ENCODE measurements at regions not wholly inside any gene's neighbourhood (a gene's known extent, or its start where the extent isn't known, plus 50 kb on each side); places are given as distances from the start of the nearest gene placed in this dataset.

GRCh38 chr5:68087866-68088265 lies 127.7 kb upstream of the PIK3R1 start:
- TF ChIP-seq POLR2AphosphoS5 (IDR thresholded peaks at IDR 0.05; ENCODE audit: insufficient read depth, low read depth, low read length) (no peak), GATA2 (IDR thresholded peaks at IDR 0.05; ENCODE audit: insufficient read depth, insufficient read length, low read depth, low read length) (no peak), FOS (IDR thresholded peaks at IDR 0.05; ENCODE audit: borderline replicate concordance, insufficient read depth, low read length) (no peak), MYC (IDR thresholded peaks at IDR 0.05; ENCODE audit: low read depth, low read length) (no peak), POLR2A (IDR thresholded peaks at IDR 0.05; ENCODE audit: low read depth, low read length) (no peak), EZH2 (IDR thresholded peaks at IDR 0.05; ENCODE audit: borderline replicate concordance, low read depth, low read length, severe bottlenecking) (no peak), JUN (IDR thresholded peaks at IDR 0.05; ENCODE audit: borderline replicate concordance, insufficient read depth, insufficient read length, low read depth) (no peak)
- TF ChIP-seq, protein P1, sequence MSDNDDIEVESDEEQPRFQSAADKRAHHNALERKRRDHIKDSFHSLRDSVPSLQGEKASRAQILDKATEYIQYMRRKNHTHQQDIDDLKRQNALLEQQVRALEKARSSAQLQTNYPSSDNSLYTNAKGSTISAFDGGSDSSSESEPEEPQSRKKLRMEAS (IDR thresholded peaks at IDR 0.05; ENCODE audit: insufficient read depth, insufficient read length), result no peak
- TF ChIP-seq, protein P2, sequence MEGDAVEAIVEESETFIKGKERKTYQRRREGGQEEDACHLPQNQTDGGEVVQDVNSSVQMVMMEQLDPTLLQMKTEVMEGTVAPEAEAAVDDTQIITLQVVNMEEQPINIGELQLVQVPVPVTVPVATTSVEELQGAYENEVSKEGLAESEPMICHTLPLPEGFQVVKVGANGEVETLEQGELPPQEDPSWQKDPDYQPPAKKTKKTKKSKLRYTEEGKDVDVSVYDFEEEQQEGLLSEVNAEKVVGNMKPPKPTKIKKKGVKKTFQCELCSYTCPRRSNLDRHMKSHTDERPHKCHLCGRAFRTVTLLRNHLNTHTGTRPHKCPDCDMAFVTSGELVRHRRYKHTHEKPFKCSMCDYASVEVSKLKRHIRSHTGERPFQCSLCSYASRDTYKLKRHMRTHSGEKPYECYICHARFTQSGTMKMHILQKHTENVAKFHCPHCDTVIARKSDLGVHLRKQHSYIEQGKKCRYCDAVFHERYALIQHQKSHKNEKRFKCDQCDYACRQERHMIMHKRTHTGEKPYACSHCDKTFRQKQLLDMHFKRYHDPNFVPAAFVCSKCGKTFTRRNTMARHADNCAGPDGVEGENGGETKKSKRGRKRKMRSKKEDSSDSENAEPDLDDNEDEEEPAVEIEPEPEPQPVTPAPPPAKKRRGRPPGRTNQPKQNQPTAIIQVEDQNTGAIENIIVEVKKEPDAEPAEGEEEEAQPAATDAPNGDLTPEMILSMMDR (IDR thresholded peaks at IDR 0.05; ENCODE audit: extremely low read depth in 1 of 2, insufficient read depth in 1 of 2, low read depth in 1 of 2, low read length in 2 of 2), result no peak
- H3K27ac ChIP-seq (ENCODE audit: insufficient read depth, low read depth, low read length), result no peak overlapping the region
- H3K36me3 ChIP-seq (ENCODE audit: control insufficient read depth in 2 of 2, extremely low read depth in 1 of 2, insufficient read depth in 2 of 2, low read length in 2 of 2), result no peaks in the 10 kb centered on the region
- no peaks in the 10 kb centered on the region for H3K9me3 ChIP-seq (replicated peaks; ENCODE audit: control insufficient read depth, insufficient read depth, low read length)
- BruUV-seq (replicated peaks), result no TSS peak
- dilution Hi-C loops (cut with MboI; ENCODE audit: extremely low pct_ligation_motif_present, low sequenced_read_pairs) (no loop called here), intact Hi-C loops (cut with micrococcal nuclease) (no loop called here)
- H3K9ac ChIP-seq (replicated peaks; ENCODE audit: extremely low read depth, insufficient read depth, low read length), result no peak overlapping the region
- no peak overlapping the region for H3K4me2 ChIP-seq (ENCODE audit: insufficient read depth, low read length)
- H3K4me3 ChIP-seq (replicated peaks in 1 of 3; ENCODE audit: insufficient read depth in 1 of 3, low read depth in 1 of 3, low read length in 3 of 3), result no peak overlapping the region
- FAIRE-seq (no peak), DNase-seq (ENCODE audit: low read depth, low spot score) (no peak)
- POLR2A ChIA-PET, result no interaction called here
- no peaks in the 10 kb centered on the region for H4K20me1 ChIP-seq (replicated peaks; ENCODE audit: control insufficient read depth, extremely low read depth, insufficient read depth, low read length)
- H3K4me1 ChIP-seq (ENCODE audit: control insufficient read depth, extremely low read depth, insufficient read depth, low read length), result peaks cover 10% of the 10 kb centered on the region
- CTCF ChIA-PET, result no interaction called here
- H3K79me2 ChIP-seq (ENCODE audit: control insufficient read depth, insufficient read depth, low read length), result no peaks in the 10 kb centered on the region
- no peaks in the 10 kb centered on the region for H3K9me1 ChIP-seq (replicated peaks; ENCODE audit: control insufficient read depth, extremely low read depth, insufficient read depth, low read length)
- no peak overlapping the region for H2AFZ ChIP-seq (ENCODE audit: low read depth, low read length)
- H3K27me3 ChIP-seq (ENCODE audit: control insufficient read depth in 2 of 2, insufficient read depth in 2 of 2, low read length in 2 of 2), result no peaks in the 10 kb centered on the region

All from endothelial cell of umbilical vein (primary cell).